Vagina (tissue), 2 donors: ENCODE measurements at regions not wholly inside any gene's neighbourhood (a gene's known extent, or its start where the extent isn't known, plus 50 kb on each side); places are given as distances from the start of the nearest gene placed in this dataset.
"Not testable (repeated sequence)": the region's sequence is repeated elsewhere in the genome, so short reads cannot be mapped to it uniquely, and the experiment has no call there.

Experiments used
- DNase-seq, 2 donors: peaks; one replicate each; pipeline ENCODE4 v3.0.0-alpha.2; 2017; ENCODE audit errors: extremely low spot score in 2 of 2
- H3K27ac ChIP-seq: fragments of 200-600 bp; sonication (generic); one replicate; pipeline ENCODE4 v1.5.1; 2019
- H3K27me3 ChIP-seq: fragments of 200-600 bp; sonication (generic); one replicate; pipeline ENCODE4 v1.5.1; 2019
- H3K36me3 ChIP-seq, 2 donors: fragments of 200-600 bp; sonication (generic); one replicate each; pipeline ENCODE4 v1.5.1; 2017 to 2019
- H3K4me1 ChIP-seq: fragments of 200-600 bp; sonication (generic); one replicate; pipeline ENCODE4 v1.5.1; 2019
- H3K4me3 ChIP-seq, 2 donors: fragments of 200-600 bp; sonication (generic); 1 replicate in 1 of 2; 2 replicates in 1 of 2; pipeline ENCODE4 v1.5.1; 2016 to 2019
- H3K9me3 ChIP-seq: fragments of 200-600 bp; sonication (generic); one replicate; pipeline ENCODE4 v1.5.1; 2019
- POLR2A ChIP-seq, 2 donors: fragments of 450-650 bp; IDR thresholded peaks; one replicate each; pipeline ENCODE4 v1.6.1; 2017; ENCODE audit warnings: antibody characterized with exemption in 2 of 2, mild to moderate bottlenecking in 2 of 2, moderate library complexity in 2 of 2
- POLR2AphosphoS5 ChIP-seq, 2 donors: sonication (generic); formaldehyde crosslinking; IDR thresholded peaks; one replicate each; pipeline ENCODE4 v1.9.0; 2017; ENCODE audit warnings: antibody characterized with exemption in 2 of 2, mild to moderate bottlenecking in 2 of 2, low read depth in 1 of 2; ENCODE audit not compliant: insufficient read depth in 1 of 2
- intact Hi-C: fragments of 100-400 bp; cut with DNase I; formaldehyde crosslinking; loops from one replicate; pipeline ENCODE4 v1.15.1; 2023
- TF ChIP-seq, protein P1 (sequence below), 3 experiments: fragments of 450-650 bp in 2 of 3; fragments of 200-600 bp in 1 of 3; sonication (generic) in 1 of 3; IDR thresholded peaks; one replicate each; pipeline ENCODE4 v1.5.1; 2017 to 2019; ENCODE audit warnings: antibody characterized with exemption in 3 of 3, mild to moderate bottlenecking in 2 of 3, moderate library complexity in 2 of 3

DNA sequence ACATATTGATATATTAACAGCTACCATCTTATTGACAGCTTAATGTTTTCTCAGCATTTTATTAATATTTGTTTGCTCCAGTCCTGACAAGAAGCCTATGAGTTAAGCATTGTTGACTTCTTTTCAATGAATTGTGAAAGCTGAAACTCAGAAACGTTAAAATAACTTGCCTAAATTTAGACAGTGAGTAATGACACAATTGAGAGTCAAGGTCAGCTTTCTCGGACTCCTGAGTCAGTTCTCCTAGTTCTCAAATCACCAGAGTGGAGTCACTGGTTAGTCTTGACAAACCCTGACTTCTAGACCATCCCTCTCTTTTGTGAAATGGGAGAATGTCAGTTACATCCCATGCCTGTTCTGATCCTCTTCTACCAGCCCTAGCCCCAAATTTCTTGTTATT lies 222.7 kb upstream of the ACO1 start:
- Histone ChIP-seq H3K27ac (no peak overlapping the region), H3K36me3 (no peaks in the 10 kb centered on the region), H3K4me3 (no peak overlapping the region), H3K9me3 (no peaks in the 10 kb centered on the region), H3K27me3 (no peaks in the 10 kb centered on the region), H3K4me1 (no peaks in the 10 kb centered on the region)
- TF ChIP-seq POLR2AphosphoS5 (IDR thresholded peaks at IDR 0.05; ENCODE audit: insufficient read depth in 1 of 2, low read depth in 1 of 2), result no peak
- TF ChIP-seq, protein P1, sequence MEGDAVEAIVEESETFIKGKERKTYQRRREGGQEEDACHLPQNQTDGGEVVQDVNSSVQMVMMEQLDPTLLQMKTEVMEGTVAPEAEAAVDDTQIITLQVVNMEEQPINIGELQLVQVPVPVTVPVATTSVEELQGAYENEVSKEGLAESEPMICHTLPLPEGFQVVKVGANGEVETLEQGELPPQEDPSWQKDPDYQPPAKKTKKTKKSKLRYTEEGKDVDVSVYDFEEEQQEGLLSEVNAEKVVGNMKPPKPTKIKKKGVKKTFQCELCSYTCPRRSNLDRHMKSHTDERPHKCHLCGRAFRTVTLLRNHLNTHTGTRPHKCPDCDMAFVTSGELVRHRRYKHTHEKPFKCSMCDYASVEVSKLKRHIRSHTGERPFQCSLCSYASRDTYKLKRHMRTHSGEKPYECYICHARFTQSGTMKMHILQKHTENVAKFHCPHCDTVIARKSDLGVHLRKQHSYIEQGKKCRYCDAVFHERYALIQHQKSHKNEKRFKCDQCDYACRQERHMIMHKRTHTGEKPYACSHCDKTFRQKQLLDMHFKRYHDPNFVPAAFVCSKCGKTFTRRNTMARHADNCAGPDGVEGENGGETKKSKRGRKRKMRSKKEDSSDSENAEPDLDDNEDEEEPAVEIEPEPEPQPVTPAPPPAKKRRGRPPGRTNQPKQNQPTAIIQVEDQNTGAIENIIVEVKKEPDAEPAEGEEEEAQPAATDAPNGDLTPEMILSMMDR (IDR thresholded peaks at IDR 0.05), result no peak
- intact Hi-C loops, result no loop called here
- no peak for DNase-seq

DNA sequence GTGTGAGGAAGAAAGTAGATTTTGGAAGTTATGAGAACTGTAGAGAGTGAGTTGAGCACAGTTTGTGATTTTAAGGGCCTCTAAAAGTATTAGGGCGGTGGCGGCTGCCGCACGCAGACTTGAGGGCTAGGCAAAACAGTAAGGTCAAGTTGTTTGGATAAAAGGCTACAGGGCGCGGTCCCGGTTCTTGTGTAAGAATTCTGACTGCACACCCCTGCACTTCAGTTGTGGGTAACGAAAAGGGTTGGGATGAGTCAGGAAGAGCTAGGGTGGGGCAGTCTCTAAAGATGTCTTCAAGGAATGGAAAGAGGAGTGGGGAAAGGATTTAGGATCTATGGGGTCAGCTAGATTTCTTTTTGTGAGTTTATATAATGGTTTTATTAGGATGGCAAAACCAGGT lies 218.1 kb upstream of the ACO1 start:
- intact Hi-C loops, DNase-seq, H3K4me3 ChIP-seq, H3K4me1 ChIP-seq, H3K9me3 ChIP-seq, H3K27me3 ChIP-seq, H3K27ac ChIP-seq, H3K36me3 ChIP-seq: not testable (repeated sequence)

DNA sequence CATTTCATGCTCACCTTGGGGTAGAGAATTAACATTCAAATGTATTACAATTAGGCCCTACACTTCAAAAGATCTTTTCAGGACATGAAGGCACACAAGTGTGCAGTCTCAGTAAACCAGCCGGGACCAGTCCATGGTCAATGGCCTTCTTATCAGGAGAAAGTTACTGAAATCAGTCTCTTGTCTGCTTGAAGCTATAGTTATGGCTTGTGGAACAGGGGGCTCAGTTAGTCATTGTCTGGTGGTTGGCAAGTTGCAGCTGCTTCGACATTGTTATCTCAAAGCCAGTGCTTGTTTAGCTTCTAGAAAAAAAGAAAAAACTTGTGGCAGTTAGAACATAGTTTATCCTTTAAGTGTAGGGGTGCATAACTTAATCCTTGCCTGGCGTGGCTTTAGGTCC lies 213.1 kb upstream of the ACO1 start:
- TF ChIP-seq POLR2AphosphoS5 (IDR thresholded peaks at IDR 0.05; ENCODE audit: insufficient read depth in 1 of 2, low read depth in 1 of 2) (no peak), POLR2A (IDR thresholded peaks at IDR 0.05) (no peak)
- TF ChIP-seq, protein P1 (IDR thresholded peaks at IDR 0.05), result no peak
- H3K4me3 ChIP-seq, result no peak overlapping the region
- H3K27ac ChIP-seq, result no peak overlapping the region
- no peaks in the 10 kb centered on the region for H3K4me1 ChIP-seq
- intact Hi-C loops, result no loop called here
- H3K9me3 ChIP-seq, result no peaks in the 10 kb centered on the region
- H3K36me3 ChIP-seq, result no peaks in the 10 kb centered on the region
- no peak for DNase-seq
- H3K27me3 ChIP-seq, result no peaks in the 10 kb centered on the region

DNA sequence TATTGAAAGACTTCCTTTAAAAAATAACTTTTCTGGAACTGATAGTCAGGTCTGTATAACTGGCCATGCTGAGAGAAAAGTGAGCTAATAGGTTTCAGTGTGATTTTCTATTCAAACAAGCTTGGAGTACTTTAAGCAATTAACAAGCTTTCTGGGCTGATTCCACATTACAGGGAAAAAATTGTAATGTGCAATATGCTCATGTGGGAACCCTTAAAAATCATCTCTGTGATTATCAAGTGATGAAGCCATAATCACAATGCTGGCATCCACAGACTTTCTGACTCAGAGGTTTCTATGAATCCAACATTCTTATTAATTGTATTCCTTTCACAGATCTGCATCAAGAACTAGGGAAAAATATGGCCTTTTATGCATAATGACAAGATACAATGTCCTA lies 212.2 kb upstream of the ACO1 start:
- no peaks in the 10 kb centered on the region for H3K36me3 ChIP-seq
- H3K27ac ChIP-seq, result no peak overlapping the region
- no peak overlapping the region for H3K4me3 ChIP-seq
- H3K4me1 ChIP-seq, result no peaks in the 10 kb centered on the region
- TF ChIP-seq POLR2AphosphoS5 (IDR thresholded peaks at IDR 0.05; ENCODE audit: insufficient read depth in 1 of 2, low read depth in 1 of 2), result no peak
- TF ChIP-seq, protein P1 (IDR thresholded peaks at IDR 0.05), result no peak
- no peak for TF ChIP-seq POLR2A (IDR thresholded peaks at IDR 0.05)
- no peaks in the 10 kb centered on the region for H3K9me3 ChIP-seq
- no peaks in the 10 kb centered on the region for H3K27me3 ChIP-seq
- intact Hi-C loops, result no loop called here
- DNase-seq, result no peak

DNA sequence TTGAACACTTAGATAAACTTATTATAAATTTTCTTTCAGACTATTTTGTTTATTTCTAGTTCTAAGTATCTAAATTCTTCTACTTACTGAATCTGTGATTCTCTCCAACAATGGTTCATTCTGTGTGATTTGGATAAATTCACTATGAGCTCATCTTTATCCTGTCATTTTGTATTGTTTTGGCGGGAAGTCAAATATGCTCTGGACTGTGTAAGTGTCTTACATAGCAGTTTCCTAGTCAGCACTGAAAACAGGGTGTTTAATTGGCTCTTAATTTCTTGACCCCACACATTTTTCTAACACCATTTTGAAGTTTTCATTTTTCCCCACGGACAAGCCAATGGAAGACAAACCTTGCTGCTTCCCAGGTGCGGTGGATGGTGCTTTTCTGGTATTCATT lies 207.0 kb upstream of the ACO1 start:
- no peaks in the 10 kb centered on the region for H3K4me1 ChIP-seq
- intact Hi-C loops, result no loop called here
- no peaks in the 10 kb centered on the region for H3K9me3 ChIP-seq
- no peak for TF ChIP-seq POLR2A (IDR thresholded peaks at IDR 0.05)
- no peak for TF ChIP-seq POLR2AphosphoS5 (IDR thresholded peaks at IDR 0.05; ENCODE audit: insufficient read depth in 1 of 2, low read depth in 1 of 2)
- TF ChIP-seq, protein P1 (IDR thresholded peaks at IDR 0.05), result no peak
- no peaks in the 10 kb centered on the region for H3K27me3 ChIP-seq
- H3K4me3 ChIP-seq, result no peak overlapping the region
- H3K36me3 ChIP-seq, result no peaks in the 10 kb centered on the region
- no peak for DNase-seq
- no peak overlapping the region for H3K27ac ChIP-seq

DNA sequence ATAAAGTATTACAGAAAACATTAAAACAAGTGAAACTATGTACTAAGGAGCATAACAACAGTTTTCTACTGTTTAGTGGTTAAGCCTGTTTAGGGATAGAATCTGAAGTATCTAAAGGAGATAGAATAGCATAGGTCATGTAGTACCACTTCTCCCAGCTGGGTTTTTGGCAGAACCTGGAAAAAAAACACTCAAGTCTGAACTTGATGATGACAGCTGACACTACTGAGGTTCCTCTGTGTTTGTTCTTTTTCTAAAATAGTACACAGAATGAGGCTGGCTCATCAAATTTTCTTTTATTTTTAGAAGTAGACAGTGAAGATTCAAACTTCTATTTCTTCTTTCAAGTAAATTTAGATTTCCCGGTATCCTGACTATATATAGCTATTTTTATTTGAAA lies 203.8 kb upstream of the ACO1 start:
- DNase-seq, result no peak
- Histone ChIP-seq H3K27me3 (no peaks in the 10 kb centered on the region), H3K36me3 (no peaks in the 10 kb centered on the region), H3K4me1 (no peaks in the 10 kb centered on the region), H3K9me3 (no peaks in the 10 kb centered on the region), H3K4me3 (no peak overlapping the region), H3K27ac (no peak overlapping the region)
- TF ChIP-seq POLR2A (IDR thresholded peaks at IDR 0.05) (no peak), POLR2AphosphoS5 (IDR thresholded peaks at IDR 0.05; ENCODE audit: insufficient read depth in 1 of 2, low read depth in 1 of 2) (no peak)
- TF ChIP-seq, protein P1 (IDR thresholded peaks at IDR 0.05), result no peak
- intact Hi-C loops, result no loop called here
